Loucy (cell line): ENCODE measurements at regions not wholly inside any gene's neighbourhood (a gene's known extent, or its start where the extent isn't known, plus 50 kb on each side); places are given as distances from the start of the nearest gene placed in this dataset.

Experiments
- H2AFZ ChIP-seq: fragments of 200-600 bp; sonication (generic); 2 replicates; pipeline ENCODE4 v1.6.0; 2016; ENCODE audit warnings: antibody characterized with exemption, mild to moderate bottlenecking, low read length, moderate library complexity
- H3F3A ChIP-seq: fragments of 200-600 bp; 2 replicates; pipeline ENCODE4 v1.6.0; 2016; ENCODE audit warnings: antibody characterized with exemption, low read depth, mild to moderate bottlenecking
- H3K27me3 ChIP-seq: fragments of 200-600 bp; sonication (generic); 2 replicates; pipeline ENCODE4 v1.6.1; 2014; ENCODE audit warnings: low read length, mild to moderate bottlenecking; ENCODE audit not compliant: insufficient read depth, poor library complexity, severe bottlenecking
- H3K36me3 ChIP-seq: fragments of 200-600 bp; sonication (generic); 2 replicates; pipeline ENCODE4 v1.6.1; 2016; ENCODE audit warnings: low read length; ENCODE audit not compliant: insufficient read depth
- H3K4me1 ChIP-seq: fragments of 200-600 bp; sonication (generic); 2 replicates; pipeline ENCODE4 v1.5.1; 2014; ENCODE audit warnings: low read length, mild to moderate bottlenecking; ENCODE audit not compliant: insufficient read depth, poor library complexity, severe bottlenecking
- H3K4me2 ChIP-seq: fragments of 200-600 bp; sonication (generic); 2 replicates; pipeline ENCODE4 v1.6.0; 2014; ENCODE audit warnings: antibody characterized with exemption, low read length, low read depth, mild to moderate bottlenecking; ENCODE audit not compliant: poor library complexity, severe bottlenecking
- H3K4me3 ChIP-seq: fragments of 200-600 bp; sonication (generic); 2 replicates; pipeline ENCODE4 v1.5.1; 2014; ENCODE audit warnings: low read length, mild to moderate bottlenecking, mixed read lengths; ENCODE audit not compliant: poor library complexity, severe bottlenecking
- H3K79me2 ChIP-seq: fragments of 200-600 bp; sonication (generic); 2 replicates; pipeline ENCODE4 v1.6.1; 2014; ENCODE audit warnings: low read length; ENCODE audit not compliant: insufficient read depth
- H3K9ac ChIP-seq: fragments of 200-600 bp; sonication (generic); 2 replicates; pipeline ENCODE4 v1.6.0; 2014; ENCODE audit warnings: mild to moderate bottlenecking, low read depth, low read length, moderate library complexity; ENCODE audit not compliant: poor library complexity, severe bottlenecking
- H3K9me2 ChIP-seq: fragments of 200-600 bp; sonication (generic); replicated peaks from 2 replicates; pipeline ENCODE4 v1.6.1; 2016; ENCODE audit warnings: low read depth, low read length, mixed read lengths
- H3K9me3 ChIP-seq: fragments of 200-600 bp; sonication (generic); 2 replicates; pipeline ENCODE4 v1.6.1; 2014; ENCODE audit warnings: mild to moderate bottlenecking, antibody characterized with exemption, low read length, low read depth; ENCODE audit not compliant: insufficient read depth
- H4K20me1 ChIP-seq: fragments of 200-600 bp; sonication (generic); 2 replicates; pipeline ENCODE4 v1.6.0; 2014; ENCODE audit warnings: antibody characterized with exemption, low read length, mild to moderate bottlenecking; ENCODE audit not compliant: insufficient read depth, poor library complexity, severe bottlenecking
- CTCF ChIP-seq: fragments of 200-600 bp; sonication (generic); conservative IDR thresholded peaks from 2 replicates; pipeline ENCODE4 v1.5.1; 2014; ENCODE audit warnings: mild to moderate bottlenecking, antibody characterized with exemption, low read length
- EZH2phosphoT487 ChIP-seq: fragments of 200-600 bp; IDR thresholded peaks from 2 replicates; pipeline ENCODE4 v1.6.1; 2018; ENCODE audit warnings: antibody characterized with exemption, mild to moderate bottlenecking, moderate library complexity, borderline replicate concordance

GRCh38 chr15:61681038-61681418 is 379.2 kb downstream of the VPS13C start:
- Histone ChIP-seq H3K4me2 (no peak overlapping the region), H3K9me2 (no peaks in the 10 kb centered on the region), H3K4me3 (no peak overlapping the region), H3K36me3 (no peaks in the 10 kb centered on the region), H3K79me2 (no peaks in the 10 kb centered on the region), H2AFZ (no peak overlapping the region; the same call in 1 of the 2 replicates), H3K27me3 (peaks cover 3% of the 10 kb centered on the region), H4K20me1 (no peaks in the 10 kb centered on the region), H3F3A (no peaks in the 10 kb centered on the region), H3K9me3 (no peaks in the 10 kb centered on the region), H3K9ac (no peak overlapping the region), H3K4me1 (no peaks in the 10 kb centered on the region)
- TF ChIP-seq EZH2phosphoT487 (no peak), CTCF (no peak)

GRCh38 chr15:61680260-61681037 is 379.8 kb downstream of the VPS13C start:
- Histone ChIP-seq H4K20me1 (no peaks in the 10 kb centered on the region), H3K9ac (no peak overlapping the region), H3K36me3 (no peaks in the 10 kb centered on the region), H3K4me2 (no peak overlapping the region), H3K4me3 (no peak overlapping the region), H2AFZ (no peak overlapping the region), H3K79me2 (no peaks in the 10 kb centered on the region), H3K4me1 (no peaks in the 10 kb centered on the region), H3K9me2 (no peaks in the 10 kb centered on the region), H3K27me3 (peaks cover 3% of the 10 kb centered on the region), H3K9me3 (no peaks in the 10 kb centered on the region), H3F3A (no peaks in the 10 kb centered on the region)
- no peak for TF ChIP-seq EZH2phosphoT487
- TF ChIP-seq CTCF = no peak

GRCh38 chr15:61671736-61672135 is 388.5 kb downstream of the VPS13C start:
- H3K4me1 ChIP-seq = no peaks in the 10 kb centered on the region
- H3K4me3 ChIP-seq = no peak overlapping the region
- no peaks in the 10 kb centered on the region for H3F3A ChIP-seq
- no peaks in the 10 kb centered on the region for H3K36me3 ChIP-seq
- H3K27me3 ChIP-seq = peaks cover 2% of the 10 kb centered on the region
- no peak overlapping the region for H3K4me2 ChIP-seq
- H3K9me3 ChIP-seq = no peaks in the 10 kb centered on the region
- no peak overlapping the region for H3K9ac ChIP-seq
- no peak overlapping the region for H2AFZ ChIP-seq
- no peaks in the 10 kb centered on the region for H3K9me2 ChIP-seq
- no peak for TF ChIP-seq CTCF
- TF ChIP-seq EZH2phosphoT487 = no peak
- H3K79me2 ChIP-seq = no peaks in the 10 kb centered on the region
- no peaks in the 10 kb centered on the region for H4K20me1 ChIP-seq
